ENCODE measurements at regions not wholly inside any gene's neighbourhood (a gene's known extent, or its start where the extent isn't known, plus 50 kb on each side); places are given as distances from the start of the nearest gene placed in this dataset.

DNA sequence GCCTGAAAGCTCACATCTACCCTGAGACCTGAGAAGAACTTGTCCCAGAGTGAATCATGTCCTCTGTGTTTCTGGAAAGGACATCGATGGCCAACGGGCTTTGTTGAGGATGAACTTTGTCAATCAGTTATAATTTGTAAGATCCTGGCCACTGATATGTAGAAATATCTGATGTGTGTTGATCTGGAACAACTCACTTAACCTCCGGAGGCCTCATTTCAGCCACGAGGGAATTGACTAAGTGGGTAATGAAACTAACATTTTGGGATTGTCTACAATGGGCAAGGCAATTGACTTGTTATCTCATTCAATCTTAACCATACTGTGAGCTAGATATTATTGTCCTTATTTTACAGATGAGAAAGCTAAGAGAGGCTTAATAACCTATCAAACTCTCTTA lies 468.1 kb upstream of the NRP1 start:
- intact Hi-C loops (cut with DNase I): loop anchor here in 5 of 10 donors (5.0 to 10.0 kb wide), 3 partner anchors 465 to 470 kb away; partner anchors contain the start of gene NRP1 (in 4 of the 5)
- Histone ChIP-seq H3K4me1 (peaks cover 0 to 19% (median 0%) of the 10 kb centered on the region in 9 donors), H3K36me3 (no peaks in the 10 kb centered on the region), H3K27me3 (no peaks in the 10 kb centered on the region), H3K27ac (no peak overlapping the region), H3K9me3 (no peaks in the 10 kb centered on the region), H3K4me3 (no peak overlapping the region)
- ATAC-seq (no peak), DNase-seq (no peak)
- 94 to 95% methylated on average over 4 of the region's 4 CpGs for WGBS, 2 donors
- TF ChIP-seq, protein P1, sequence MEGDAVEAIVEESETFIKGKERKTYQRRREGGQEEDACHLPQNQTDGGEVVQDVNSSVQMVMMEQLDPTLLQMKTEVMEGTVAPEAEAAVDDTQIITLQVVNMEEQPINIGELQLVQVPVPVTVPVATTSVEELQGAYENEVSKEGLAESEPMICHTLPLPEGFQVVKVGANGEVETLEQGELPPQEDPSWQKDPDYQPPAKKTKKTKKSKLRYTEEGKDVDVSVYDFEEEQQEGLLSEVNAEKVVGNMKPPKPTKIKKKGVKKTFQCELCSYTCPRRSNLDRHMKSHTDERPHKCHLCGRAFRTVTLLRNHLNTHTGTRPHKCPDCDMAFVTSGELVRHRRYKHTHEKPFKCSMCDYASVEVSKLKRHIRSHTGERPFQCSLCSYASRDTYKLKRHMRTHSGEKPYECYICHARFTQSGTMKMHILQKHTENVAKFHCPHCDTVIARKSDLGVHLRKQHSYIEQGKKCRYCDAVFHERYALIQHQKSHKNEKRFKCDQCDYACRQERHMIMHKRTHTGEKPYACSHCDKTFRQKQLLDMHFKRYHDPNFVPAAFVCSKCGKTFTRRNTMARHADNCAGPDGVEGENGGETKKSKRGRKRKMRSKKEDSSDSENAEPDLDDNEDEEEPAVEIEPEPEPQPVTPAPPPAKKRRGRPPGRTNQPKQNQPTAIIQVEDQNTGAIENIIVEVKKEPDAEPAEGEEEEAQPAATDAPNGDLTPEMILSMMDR (IDR thresholded peaks at IDR 0.05): no peak

- DNase-seq (no peak), ATAC-seq (no peak)
- intact Hi-C loops (cut with DNase I): loop anchor here in 5 of 10 donors (5.0 to 10.0 kb wide), 3 partner anchors 464 to 469 kb away; partner anchors contain the start of gene NRP1 (in 4 of the 5)
- Histone ChIP-seq H3K9me3 (no peaks in the 10 kb centered on the region), H3K27me3 (no peaks in the 10 kb centered on the region), H3K27ac (no peak overlapping the region), H3K36me3 (no peaks in the 10 kb centered on the region), H3K4me1 (peaks cover 0 to 15% (median 0%) of the 10 kb centered on the region in 9 donors), H3K4me3 (no peak overlapping the region)
- TF ChIP-seq, protein P1 (IDR thresholded peaks at IDR 0.05): no peak
- 85 to 89% methylated on average over 2 of the region's 2 CpGs for WGBS, 2 donors
Measured at GRCh38 chr10:33801705-33802104, 467.2 kb upstream of the NRP1 start.

GRCh38 chr10:33800986-33801385 lies 466.5 kb upstream of the NRP1 start:
- no peak for ATAC-seq
- Histone ChIP-seq H3K27me3 (no peaks in the 10 kb centered on the region), H3K4me1 (peaks cover 0 to 15% (median 0%) of the 10 kb centered on the region in 9 donors), H3K36me3 (no peaks in the 10 kb centered on the region), H3K9me3 (no peaks in the 10 kb centered on the region), H3K27ac (peak overlapping the region; percentile 24 to 89 (median 78)), H3K4me3 (no peak overlapping the region)
- no peak for DNase-seq
- intact Hi-C loops (cut with DNase I): loop anchor here in 5 of 10 donors (5.0 to 10.0 kb wide), 3 partner anchors 464 to 469 kb away; partner anchors contain the start of gene NRP1 (in 4 of the 5)
- TF ChIP-seq, protein P1 (IDR thresholded peaks at IDR 0.05): no peak

GRCh38 chr10:33800545-33800944 lies 466.1 kb upstream of the NRP1 start:
- Histone ChIP-seq H3K4me3 (no peak overlapping the region), H3K27me3 (no peaks in the 10 kb centered on the region), H3K27ac (peak overlapping the region; percentile 24 to 89 (median 78)), H3K9me3 (no peaks in the 10 kb centered on the region), H3K4me1 (peaks cover 0 to 15% (median 0%) of the 10 kb centered on the region in 9 donors), H3K36me3 (no peaks in the 10 kb centered on the region)
- peak in 1 of 2 donors; percentile 49 for DNase-seq
- WGBS, 2 donors: 48 to 67% methylated on average over 5 of the region's 5 CpGs
- TF ChIP-seq, protein P1 (IDR thresholded peaks at IDR 0.05): no peak
- ATAC-seq: peak; percentile 80 to 98 (median 94)
- intact Hi-C loops (cut with DNase I): loop anchor here in 5 of 10 donors (5.0 to 10.0 kb wide), 3 partner anchors 463 to 468 kb away; partner anchors contain the start of gene NRP1 (in 4 of the 5)
